ENCODE measurements at regions not wholly inside any gene's neighbourhood (a gene's known extent, or its start where the extent isn't known, plus 50 kb on each side); places are given as distances from the start of the nearest gene placed in this dataset.

GRCh38 chr9:118761016-118761790 lies 608.0 kb downstream of the BRINP1 start:
- TF ChIP-seq, protein P1, sequence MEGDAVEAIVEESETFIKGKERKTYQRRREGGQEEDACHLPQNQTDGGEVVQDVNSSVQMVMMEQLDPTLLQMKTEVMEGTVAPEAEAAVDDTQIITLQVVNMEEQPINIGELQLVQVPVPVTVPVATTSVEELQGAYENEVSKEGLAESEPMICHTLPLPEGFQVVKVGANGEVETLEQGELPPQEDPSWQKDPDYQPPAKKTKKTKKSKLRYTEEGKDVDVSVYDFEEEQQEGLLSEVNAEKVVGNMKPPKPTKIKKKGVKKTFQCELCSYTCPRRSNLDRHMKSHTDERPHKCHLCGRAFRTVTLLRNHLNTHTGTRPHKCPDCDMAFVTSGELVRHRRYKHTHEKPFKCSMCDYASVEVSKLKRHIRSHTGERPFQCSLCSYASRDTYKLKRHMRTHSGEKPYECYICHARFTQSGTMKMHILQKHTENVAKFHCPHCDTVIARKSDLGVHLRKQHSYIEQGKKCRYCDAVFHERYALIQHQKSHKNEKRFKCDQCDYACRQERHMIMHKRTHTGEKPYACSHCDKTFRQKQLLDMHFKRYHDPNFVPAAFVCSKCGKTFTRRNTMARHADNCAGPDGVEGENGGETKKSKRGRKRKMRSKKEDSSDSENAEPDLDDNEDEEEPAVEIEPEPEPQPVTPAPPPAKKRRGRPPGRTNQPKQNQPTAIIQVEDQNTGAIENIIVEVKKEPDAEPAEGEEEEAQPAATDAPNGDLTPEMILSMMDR (IDR thresholded peaks at IDR 0.05), result no peak
- DNase-seq (ENCODE audit: low spot score) (no peak), ATAC-seq (ENCODE audit: low FRiP score) (no peak)

GRCh38 chr9:118767571-118767970 lies 601.7 kb downstream of the BRINP1 start:
- DNase-seq (ENCODE audit: low spot score), result no peak

GRCh38 chr9:118782790-118783463 lies 586.3 kb downstream of the BRINP1 start:
- DNase-seq (ENCODE audit: low spot score) (no peak), ATAC-seq (ENCODE audit: low FRiP score) (no peak)
- TF ChIP-seq, protein P1 (IDR thresholded peaks at IDR 0.05), result no peak

More at GRCh38 chr9:118767571-118767970, 601.7 kb downstream of the BRINP1 start:
- TF ChIP-seq, protein P1 (IDR thresholded peaks at IDR 0.05), result no peak
- no peak for ATAC-seq (ENCODE audit: low FRiP score)

GRCh38 chr9:118784033-118784432 lies 585.2 kb downstream of the BRINP1 start:
- DNase-seq (ENCODE audit: low spot score), result no peak
- TF ChIP-seq, protein P1 (IDR thresholded peaks at IDR 0.05), result no peak
- no peak for ATAC-seq (ENCODE audit: low FRiP score)

GRCh38 chr9:118785456-118785855 lies 583.8 kb downstream of the BRINP1 start:
- TF ChIP-seq, protein P1 (IDR thresholded peaks at IDR 0.05), result no peak
- ATAC-seq (ENCODE audit: low FRiP score) (no peak), DNase-seq (ENCODE audit: low spot score) (no peak)

- no peak for DNase-seq (ENCODE audit: low spot score)
- TF ChIP-seq, protein P1 (IDR thresholded peaks at IDR 0.05), result no peak
- ATAC-seq (ENCODE audit: low FRiP score), result no peak
Measured at GRCh38 chr9:118786877-118787276, 582.4 kb downstream of the BRINP1 start.

Measured in omental fat pad (tissue), 3 donors.